ENCODE measurements at regions not wholly inside any gene's neighbourhood (a gene's known extent, or its start where the extent isn't known, plus 50 kb on each side); places are given as distances from the start of the nearest gene placed in this dataset.
A peak's percentile ranks its signal among the peaks of the same experiment; 100 is the strongest.

GRCh38 chr1:55381491-55381890 lies 166.3 kb upstream of the USP24 start:
- no peak overlapping the region for H3K27ac ChIP-seq (ENCODE audit: insufficient read depth in 1 of 2, low read depth in 1 of 2, low read length in 2 of 2, poor library complexity in 1 of 2, severe bottlenecking in 2 of 2)
- 100% methylated on average over 5 of the region's 5 CpGs for WGBS (ENCODE audit: insufficient coverage)
- DNase-seq = no peak
- CTCF ChIA-PET = interaction anchor here (1.2 kb wide), 1 partner anchor 10 kb away, joined by 3 read pairs; no protein-coding TSS in a partner anchor
- H3K9me3 ChIP-seq (ENCODE audit: control extremely low read depth in 1 of 5, control insufficient read depth in 4 of 5, insufficient read depth in 2 of 5, low read depth in 1 of 5, low read length in 4 of 5) = no peaks in the 10 kb centered on the region
- H3K4me1 ChIP-seq (ENCODE audit: control extremely low read depth in 1 of 4, control insufficient read depth in 4 of 4, insufficient read depth in 4 of 4, low read length in 3 of 4) = peaks cover 0 to 2% (median 0%) of the 10 kb centered on the region in 4 experiments
- H3K4me3 ChIP-seq (ENCODE audit: control insufficient read depth in 1 of 7, extremely low read depth in 1 of 7, insufficient read depth in 4 of 7, low read depth in 2 of 7, low read length in 6 of 7) = no peak overlapping the region
- no peaks in the 10 kb centered on the region for H3K27me3 ChIP-seq (replicated peaks in 2 of 5; ENCODE audit: control insufficient read depth in 4 of 5, insufficient read depth in 5 of 5, low read length in 4 of 5)
- POLR2A ChIA-PET = no interaction called here
- no peaks in the 10 kb centered on the region for H3K36me3 ChIP-seq (ENCODE audit: control insufficient read depth in 4 of 4, insufficient read depth in 4 of 4, low read length in 3 of 4)

DNA sequence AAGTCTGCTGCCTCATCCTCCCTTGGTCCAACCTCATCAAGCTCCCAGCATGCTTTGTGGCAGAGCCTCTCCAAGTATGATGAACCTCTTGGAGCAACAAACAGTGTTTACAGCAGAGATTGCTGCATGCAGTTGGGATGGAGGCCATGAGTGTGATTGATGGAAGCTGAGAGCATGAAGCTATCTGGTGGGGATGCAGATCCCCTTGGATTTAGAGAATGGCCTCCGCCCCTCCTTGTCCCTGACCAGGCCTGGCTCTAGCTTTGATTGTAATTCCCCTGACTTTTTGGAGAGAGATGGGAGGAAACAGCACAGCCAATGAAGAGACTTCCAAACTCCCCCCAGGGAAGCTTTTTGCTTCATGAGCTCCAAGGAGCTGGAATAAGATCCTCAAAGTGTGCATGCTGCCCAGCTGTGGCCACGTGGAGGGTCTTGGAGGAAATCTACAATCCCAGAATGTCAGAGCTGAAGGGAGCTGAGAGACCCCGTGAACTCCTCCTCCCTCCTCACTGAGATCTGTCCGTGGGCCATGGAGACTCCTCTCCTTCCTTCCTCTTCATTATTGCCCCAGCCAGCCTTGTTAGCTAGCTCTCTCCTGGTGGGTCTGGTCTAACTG lies 165.3 kb upstream of the USP24 start:
- H3K27me3 ChIP-seq (replicated peaks in 2 of 5; ENCODE audit: control insufficient read depth in 4 of 5, insufficient read depth in 5 of 5, low read length in 4 of 5) = no peaks in the 10 kb centered on the region
- H3K27ac ChIP-seq (ENCODE audit: insufficient read depth in 1 of 2, low read depth in 1 of 2, low read length in 2 of 2, poor library complexity in 1 of 2, severe bottlenecking in 2 of 2) = no peak overlapping the region
- H3K4me3 ChIP-seq (ENCODE audit: control insufficient read depth in 1 of 7, extremely low read depth in 1 of 7, insufficient read depth in 4 of 7, low read depth in 2 of 7, low read length in 6 of 7) = no peak overlapping the region
- POLR2A ChIA-PET = no interaction called here
- CTCF ChIA-PET = interaction anchor here (1.1 kb wide), 1 partner anchor 1208 kb away, joined by 3 read pairs; no protein-coding TSS in a partner anchor
- DNase-seq = no peak
- 88% methylated on average over 3 of the region's 4 CpGs for WGBS (ENCODE audit: insufficient coverage)
- no peaks in the 10 kb centered on the region for H3K9me3 ChIP-seq (ENCODE audit: control extremely low read depth in 1 of 5, control insufficient read depth in 4 of 5, insufficient read depth in 2 of 5, low read depth in 1 of 5, low read length in 4 of 5)
- peaks cover 0 to 2% (median 0%) of the 10 kb centered on the region in 4 experiments for H3K4me1 ChIP-seq (ENCODE audit: control extremely low read depth in 1 of 4, control insufficient read depth in 4 of 4, insufficient read depth in 4 of 4, low read length in 3 of 4)
- H3K36me3 ChIP-seq (ENCODE audit: control insufficient read depth in 4 of 4, insufficient read depth in 4 of 4, low read length in 3 of 4) = no peaks in the 10 kb centered on the region

GRCh38 chr1:55378582-55378981 lies 163.4 kb upstream of the USP24 start:
- ChIA-PET POLR2A (no interaction called here), CTCF (interaction anchor here (0.9 to 1.4 kb wide), 3 partner anchors 10 to 1210 kb away, joined by 3 read pairs; no protein-coding TSS in a partner anchor)
- Histone ChIP-seq H3K9me3 (ENCODE audit: control extremely low read depth in 1 of 5, control insufficient read depth in 4 of 5, insufficient read depth in 2 of 5, low read depth in 1 of 5, low read length in 4 of 5) (no peaks in the 10 kb centered on the region), H3K4me3 (ENCODE audit: control insufficient read depth in 1 of 7, extremely low read depth in 1 of 7, insufficient read depth in 4 of 7, low read depth in 2 of 7, low read length in 6 of 7) (no peak overlapping the region), H3K36me3 (ENCODE audit: control insufficient read depth in 4 of 4, insufficient read depth in 4 of 4, low read length in 3 of 4) (no peaks in the 10 kb centered on the region), H3K27me3 (replicated peaks in 2 of 5; ENCODE audit: control insufficient read depth in 4 of 5, insufficient read depth in 5 of 5, low read length in 4 of 5) (no peaks in the 10 kb centered on the region), H3K27ac (ENCODE audit: insufficient read depth in 1 of 2, low read depth in 1 of 2, low read length in 2 of 2, poor library complexity in 1 of 2, severe bottlenecking in 2 of 2) (no peak overlapping the region), H3K4me1 (ENCODE audit: control extremely low read depth in 1 of 4, control insufficient read depth in 4 of 4, insufficient read depth in 4 of 4, low read length in 3 of 4) (peaks cover 0 to 2% (median 0%) of the 10 kb centered on the region in 4 experiments)
- peak; percentile 21 to 37 (median 29) for DNase-seq
- 43% methylated on average over 9 of the region's 10 CpGs for WGBS (ENCODE audit: insufficient coverage)

- no peak for DNase-seq
- Histone ChIP-seq H3K36me3 (ENCODE audit: control insufficient read depth in 4 of 4, insufficient read depth in 4 of 4, low read length in 3 of 4) (no peaks in the 10 kb centered on the region), H3K27ac (ENCODE audit: insufficient read depth in 1 of 2, low read depth in 1 of 2, low read length in 2 of 2, poor library complexity in 1 of 2, severe bottlenecking in 2 of 2) (no peak overlapping the region), H3K4me3 (ENCODE audit: control insufficient read depth in 1 of 7, extremely low read depth in 1 of 7, insufficient read depth in 4 of 7, low read depth in 2 of 7, low read length in 6 of 7) (no peak overlapping the region), H3K4me1 (ENCODE audit: control extremely low read depth in 1 of 4, control insufficient read depth in 4 of 4, insufficient read depth in 4 of 4, low read length in 3 of 4) (peaks cover 0 to 2% (median 0%) of the 10 kb centered on the region in 4 experiments), H3K9me3 (ENCODE audit: control extremely low read depth in 1 of 5, control insufficient read depth in 4 of 5, insufficient read depth in 2 of 5, low read depth in 1 of 5, low read length in 4 of 5) (no peaks in the 10 kb centered on the region), H3K27me3 (replicated peaks in 2 of 5; ENCODE audit: control insufficient read depth in 4 of 5, insufficient read depth in 5 of 5, low read length in 4 of 5) (no peaks in the 10 kb centered on the region)
- ChIA-PET CTCF (interaction anchor here (1.2 kb wide), 1 partner anchor 1334 kb away, joined by 3 read pairs; no protein-coding TSS in a partner anchor), POLR2A (no interaction called here)
- WGBS (ENCODE audit: insufficient coverage) = no CpG with 5 or more reads among the region's 1 CpG
These were observed 161.7 kb upstream of the USP24 start for GRCh38 chr1:55376897-55377296.

GRCh38 chr1:55375617-55376258 lies 160.6 kb upstream of the USP24 start:
- ChIA-PET CTCF (interaction anchor here (1.0 to 2.6 kb wide), 11 partner anchors 13 to 1336 kb away, joined by 3 to 12 read pairs (median 3); no protein-coding TSS in a partner anchor), POLR2A (no interaction called here)
- Histone ChIP-seq H3K9me3 (ENCODE audit: control extremely low read depth in 1 of 5, control insufficient read depth in 4 of 5, insufficient read depth in 2 of 5, low read depth in 1 of 5, low read length in 4 of 5) (no peaks in the 10 kb centered on the region), H3K27me3 (replicated peaks in 2 of 5; ENCODE audit: control insufficient read depth in 4 of 5, insufficient read depth in 5 of 5, low read length in 4 of 5) (no peaks in the 10 kb centered on the region), H3K36me3 (ENCODE audit: control insufficient read depth in 4 of 4, insufficient read depth in 4 of 4, low read length in 3 of 4) (no peaks in the 10 kb centered on the region), H3K27ac (ENCODE audit: insufficient read depth in 1 of 2, low read depth in 1 of 2, low read length in 2 of 2, poor library complexity in 1 of 2, severe bottlenecking in 2 of 2) (no peak overlapping the region), H3K4me3 (ENCODE audit: control insufficient read depth in 1 of 7, extremely low read depth in 1 of 7, insufficient read depth in 4 of 7, low read depth in 2 of 7, low read length in 6 of 7) (no peak overlapping the region), H3K4me1 (ENCODE audit: control extremely low read depth in 1 of 4, control insufficient read depth in 4 of 4, insufficient read depth in 4 of 4, low read length in 3 of 4) (peaks cover 0 to 2% (median 0%) of the 10 kb centered on the region in 4 experiments)
- peak; percentile 22 to 67 (median 59) for DNase-seq
- 27% methylated on average over 4 of the region's 4 CpGs for WGBS (ENCODE audit: insufficient coverage)

GRCh38 chr1:55374801-55375616 lies 159.8 kb upstream of the USP24 start:
- DNase-seq = no peak
- ChIA-PET CTCF (interaction anchor here (0.8 to 2.6 kb wide), 11 partner anchors 13 to 1335 kb away, joined by 3 to 12 read pairs (median 3); no protein-coding TSS in a partner anchor), POLR2A (no interaction called here)
- Histone ChIP-seq H3K36me3 (ENCODE audit: control insufficient read depth in 4 of 4, insufficient read depth in 4 of 4, low read length in 3 of 4) (no peaks in the 10 kb centered on the region), H3K9me3 (ENCODE audit: control extremely low read depth in 1 of 5, control insufficient read depth in 4 of 5, insufficient read depth in 2 of 5, low read depth in 1 of 5, low read length in 4 of 5) (no peaks in the 10 kb centered on the region), H3K27ac (ENCODE audit: insufficient read depth in 1 of 2, low read depth in 1 of 2, low read length in 2 of 2, poor library complexity in 1 of 2, severe bottlenecking in 2 of 2) (no peak overlapping the region), H3K4me1 (ENCODE audit: control extremely low read depth in 1 of 4, control insufficient read depth in 4 of 4, insufficient read depth in 4 of 4, low read length in 3 of 4) (peaks cover 0 to 2% (median 0%) of the 10 kb centered on the region in 4 experiments), H3K4me3 (ENCODE audit: control insufficient read depth in 1 of 7, extremely low read depth in 1 of 7, insufficient read depth in 4 of 7, low read depth in 2 of 7, low read length in 6 of 7) (no peak overlapping the region), H3K27me3 (replicated peaks in 2 of 5; ENCODE audit: control insufficient read depth in 4 of 5, insufficient read depth in 5 of 5, low read length in 4 of 5) (peaks cover 0 to 5% (median 0%) of the 10 kb centered on the region in 5 experiments)
- WGBS (ENCODE audit: insufficient coverage) = 97% methylated on average over 12 of the region's 14 CpGs

All from common myeloid progenitor, CD34-positive (primary cell).